RKO (cell line): ENCODE measurements at regions not wholly inside any gene's neighbourhood (a gene's known extent, or its start where the extent isn't known, plus 50 kb on each side); places are given as distances from the start of the nearest gene placed in this dataset.

Source experiments
- DNase-seq: peaks from one replicate; pipeline ENCODE4 v3.0.0-alpha.2; 2016; ENCODE audit warnings: low spot score

DNA sequence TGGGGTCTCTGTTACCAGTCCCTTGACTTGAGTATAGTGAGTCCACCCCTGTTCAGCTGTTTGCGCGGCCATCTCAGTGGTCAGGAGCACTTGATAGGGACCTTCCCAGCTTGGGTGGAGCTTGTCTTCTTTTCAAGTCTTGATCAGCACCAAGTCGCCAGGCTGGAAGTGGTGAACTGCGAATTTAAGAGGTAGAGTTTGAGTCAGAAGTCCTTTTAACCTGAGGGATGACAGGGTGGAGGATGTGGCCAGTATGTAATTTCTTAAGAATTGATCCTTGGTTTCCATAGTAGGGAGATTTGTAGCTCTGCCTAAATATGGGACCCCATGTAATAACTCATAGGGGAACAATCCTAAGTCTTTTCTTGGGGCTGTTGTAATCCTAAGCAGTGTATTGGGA lies 86.3 kb upstream of the XCR1 start:
- DNase-seq: no peak

DNA sequence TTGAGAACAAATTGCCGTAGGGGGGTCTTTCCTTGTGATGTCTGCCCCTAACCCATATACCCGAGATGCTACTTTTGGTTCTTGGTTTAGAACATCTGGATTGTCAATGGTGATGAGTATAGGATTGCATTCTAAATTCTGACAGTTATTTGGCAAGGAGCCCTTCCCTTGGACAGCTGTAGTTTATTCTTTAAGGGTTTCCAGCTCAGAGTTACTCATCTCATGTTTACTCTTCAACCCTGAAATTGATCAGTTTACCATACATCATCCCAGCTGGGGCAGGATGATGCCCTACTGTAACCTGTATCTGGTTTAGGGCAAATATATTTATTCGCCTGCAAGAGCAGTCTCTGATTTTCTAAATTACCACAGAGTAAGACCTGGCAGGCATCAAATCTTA lies 85.7 kb upstream of the XCR1 start:
- DNase-seq: no peak

DNA sequence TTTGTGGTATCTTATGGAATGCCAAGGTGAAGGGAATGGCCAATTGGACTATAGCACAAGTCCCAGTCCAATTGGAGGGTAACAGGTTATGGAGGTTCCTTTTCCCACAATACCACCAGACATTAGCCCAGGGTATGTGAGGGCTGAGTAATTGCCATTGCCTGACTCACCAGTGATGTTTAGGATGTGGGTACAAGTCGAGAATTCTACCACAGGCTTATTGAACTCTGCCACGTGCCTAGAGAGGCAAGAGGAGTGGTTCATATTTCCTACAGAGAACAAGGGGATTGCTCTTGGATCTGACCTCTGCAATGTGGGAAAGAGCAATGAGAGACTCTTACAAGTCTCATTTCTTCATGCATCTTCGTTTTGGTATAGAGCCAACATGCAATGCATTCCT lies 85.0 kb upstream of the XCR1 start:
- DNase-seq: no peak

DNA sequence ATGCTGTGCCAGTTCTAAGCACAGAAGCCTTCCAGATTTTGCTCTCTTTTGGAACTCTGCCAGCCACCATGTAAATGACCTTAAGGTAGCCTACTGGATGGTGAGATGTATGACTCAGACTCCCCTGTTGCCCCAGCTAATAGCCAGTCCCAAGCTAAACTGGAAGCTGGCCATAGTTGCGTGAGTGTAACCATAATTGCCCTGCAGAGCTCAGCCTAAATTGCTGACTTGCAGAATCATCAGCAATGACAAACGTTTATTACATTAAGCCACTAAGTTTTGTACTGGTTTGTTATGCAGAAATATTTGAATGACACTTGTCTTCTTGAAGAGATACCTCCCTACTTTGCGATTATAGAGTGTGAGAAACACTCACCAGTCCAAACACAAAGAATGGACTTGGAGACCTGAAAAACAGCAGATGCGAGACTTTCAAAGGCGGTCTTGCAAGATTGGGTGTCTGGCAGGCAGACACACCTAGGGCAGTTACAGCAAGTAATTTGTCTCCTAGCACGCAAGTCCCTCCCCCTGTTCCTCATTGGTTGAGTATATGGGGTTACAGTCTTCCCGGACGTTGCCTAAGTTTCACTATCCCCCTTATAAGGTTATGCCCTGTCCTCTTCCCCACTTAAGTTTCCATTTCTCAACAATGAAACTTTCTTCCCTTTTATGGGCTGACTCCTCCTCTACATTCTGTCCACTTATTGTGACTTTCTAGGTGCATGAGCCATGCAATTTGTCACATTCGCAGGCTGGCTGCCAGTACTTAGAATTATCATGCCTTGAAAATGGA lies 83.6 kb upstream of the XCR1 start:
- DNase-seq: peak; percentile 58

DNA sequence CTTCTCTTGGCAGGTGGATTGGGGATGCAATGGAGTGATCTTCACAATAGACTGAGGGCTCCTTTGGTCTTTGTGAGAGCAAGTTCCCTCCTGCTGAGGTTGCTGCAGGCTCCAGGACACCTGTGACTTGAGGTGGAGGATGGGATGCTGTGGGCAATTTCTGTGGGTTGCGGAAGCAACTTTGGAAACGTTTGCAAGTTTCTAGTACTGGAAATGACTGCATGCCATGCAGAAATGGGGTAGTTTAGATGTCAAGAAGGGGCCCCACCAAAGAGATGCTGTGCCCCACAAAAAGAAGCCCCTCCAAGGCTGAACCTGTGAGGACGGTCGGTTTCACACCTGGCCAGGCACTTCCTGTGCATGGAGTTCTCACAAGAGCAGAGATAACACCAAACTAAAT lies 80.4 kb upstream of the XCR1 start:
- DNase-seq: no peak

DNA sequence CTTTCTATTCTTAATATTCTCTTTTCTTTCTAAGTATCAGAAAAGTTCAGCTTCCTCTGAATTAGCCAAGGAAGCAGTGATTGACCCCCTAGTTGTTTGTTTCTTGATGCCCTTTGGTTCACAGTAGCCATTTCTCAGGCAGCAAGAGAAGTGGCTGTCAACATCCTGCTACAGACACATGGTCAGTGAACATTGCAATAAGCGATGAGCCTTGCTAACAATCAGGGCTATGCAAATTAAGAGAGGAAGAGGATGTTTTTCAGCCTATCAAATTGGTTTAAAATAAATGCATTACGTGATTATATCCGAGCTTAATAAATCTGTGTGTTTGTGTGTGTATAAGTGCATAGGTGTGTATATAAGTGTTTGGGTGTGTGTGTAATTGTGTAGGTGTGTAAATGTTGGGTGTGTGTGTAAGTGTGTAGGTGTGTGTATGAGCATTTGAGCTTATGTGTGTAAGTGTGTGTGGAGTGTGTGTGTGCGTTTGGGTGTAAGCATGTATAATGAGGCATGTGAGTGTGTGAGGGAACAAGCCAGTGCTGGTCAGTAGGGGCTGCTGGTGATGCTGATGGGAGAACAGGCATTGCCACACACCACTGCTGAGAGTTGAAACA lies 78.1 kb upstream of the XCR1 start:
- no peak for DNase-seq

DNA sequence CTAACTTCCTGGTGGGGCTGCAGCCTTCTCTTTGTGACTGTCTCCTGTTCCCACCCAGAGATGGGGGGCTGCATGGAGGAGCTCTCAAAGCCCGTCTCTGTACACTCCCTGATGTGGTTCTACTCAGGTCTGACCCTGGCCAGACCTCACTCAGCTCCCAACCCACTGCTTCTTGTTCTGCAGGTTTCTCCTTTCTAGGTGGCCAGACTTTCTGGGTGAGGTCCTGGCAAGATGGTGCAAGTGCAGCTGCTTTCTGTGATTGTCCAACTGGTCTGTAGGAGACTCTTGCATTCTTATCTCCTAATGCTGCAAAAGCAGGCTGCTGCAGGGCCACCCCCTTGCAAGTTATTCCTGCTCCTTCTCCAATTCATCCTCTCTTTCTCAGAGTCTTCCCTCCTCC lies 77.4 kb upstream of the XCR1 start:
- no peak for DNase-seq

DNA sequence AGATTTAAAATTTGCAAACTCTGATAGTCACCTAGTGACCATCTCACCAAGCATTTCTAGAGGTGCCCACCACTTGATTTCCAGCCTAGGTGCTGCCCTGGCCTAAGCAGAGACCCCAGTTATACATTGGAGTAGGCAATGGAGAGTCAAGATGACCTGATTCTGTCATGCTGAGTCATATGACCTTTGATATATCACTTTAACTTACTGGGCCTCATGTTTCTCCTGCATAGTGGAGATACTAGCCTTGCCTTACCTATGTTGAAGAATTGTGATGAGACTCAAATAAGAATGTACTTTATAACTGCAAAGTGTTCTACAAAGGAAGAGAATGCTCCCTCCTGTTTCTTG lies 75.5 kb upstream of the XCR1 start:
- no peak for DNase-seq

DNA sequence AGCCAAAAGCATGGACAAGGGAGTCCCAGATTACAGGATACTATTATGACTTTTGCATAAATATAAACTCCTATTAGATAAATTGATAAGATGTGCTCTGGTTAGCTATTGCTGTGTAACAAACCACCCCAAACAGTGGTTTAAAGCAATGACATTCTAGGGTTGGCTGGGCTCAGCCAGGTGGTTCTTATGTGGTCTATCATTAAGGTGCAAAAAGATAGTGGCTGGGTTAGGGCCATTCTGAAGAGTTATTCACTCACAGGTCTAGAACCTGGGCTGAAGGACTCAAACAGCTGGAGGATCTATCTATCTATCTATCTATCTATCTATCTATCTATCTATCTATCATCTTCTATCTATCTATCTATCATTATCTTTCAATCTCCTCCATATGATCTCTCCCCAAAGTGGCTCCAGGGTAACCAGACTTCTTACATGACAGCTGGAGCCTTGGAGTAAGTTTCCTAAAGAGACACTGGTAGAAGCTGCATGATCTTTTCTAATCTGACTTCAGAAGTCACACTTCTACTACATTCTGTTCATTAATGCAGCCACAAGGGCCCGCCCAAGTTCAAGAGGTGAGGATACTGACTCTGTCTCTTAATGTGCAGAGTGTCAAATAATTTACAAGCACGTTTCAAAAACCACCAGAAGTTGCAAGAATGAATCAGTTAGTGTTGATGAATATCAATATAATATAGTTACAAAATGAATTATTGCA lies 74.9 kb upstream of the XCR1 start:
- DNase-seq: no peak

DNA sequence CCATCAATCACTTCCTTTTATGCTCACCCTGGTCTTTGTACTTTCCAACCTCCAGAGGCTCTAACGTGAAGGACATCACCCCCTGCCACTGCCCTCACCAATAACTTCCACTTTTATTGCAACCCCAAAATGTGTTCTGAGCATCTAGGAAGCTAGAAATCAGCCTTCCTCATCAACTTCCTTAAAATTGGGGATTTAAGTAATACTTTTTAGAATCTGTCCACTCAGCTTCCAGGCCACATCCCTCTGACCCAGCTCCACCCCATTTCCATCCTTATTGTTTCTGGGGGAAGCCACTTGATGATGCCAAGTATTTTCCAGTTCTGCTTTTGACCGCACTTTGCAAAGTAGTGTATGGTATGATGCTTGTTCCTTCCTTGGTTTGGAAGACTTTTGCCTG lies 73.5 kb upstream of the XCR1 start:
- no peak for DNase-seq

DNA sequence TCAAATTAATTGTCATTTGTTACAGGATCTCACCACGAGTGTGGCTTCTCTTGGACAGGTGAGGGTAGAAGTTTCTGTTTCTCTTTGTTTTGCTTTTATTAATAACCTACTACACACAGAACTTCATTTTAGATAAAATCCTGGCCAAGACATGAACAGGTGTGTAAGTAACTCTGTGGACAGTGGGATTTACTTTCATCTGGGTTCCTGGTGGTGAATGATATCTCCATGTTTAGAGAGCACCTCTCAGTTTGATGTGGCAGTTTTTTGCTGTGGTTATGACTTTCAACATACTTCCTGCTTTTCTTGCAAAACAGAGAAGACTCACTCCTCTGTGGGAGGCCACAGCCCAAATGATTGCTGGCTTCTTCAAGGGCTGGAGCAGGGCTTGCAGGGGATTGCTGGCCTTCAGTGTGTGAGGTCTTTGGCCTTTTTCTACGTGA lies 71.1 kb upstream of the XCR1 start:
- no peak for DNase-seq

DNA sequence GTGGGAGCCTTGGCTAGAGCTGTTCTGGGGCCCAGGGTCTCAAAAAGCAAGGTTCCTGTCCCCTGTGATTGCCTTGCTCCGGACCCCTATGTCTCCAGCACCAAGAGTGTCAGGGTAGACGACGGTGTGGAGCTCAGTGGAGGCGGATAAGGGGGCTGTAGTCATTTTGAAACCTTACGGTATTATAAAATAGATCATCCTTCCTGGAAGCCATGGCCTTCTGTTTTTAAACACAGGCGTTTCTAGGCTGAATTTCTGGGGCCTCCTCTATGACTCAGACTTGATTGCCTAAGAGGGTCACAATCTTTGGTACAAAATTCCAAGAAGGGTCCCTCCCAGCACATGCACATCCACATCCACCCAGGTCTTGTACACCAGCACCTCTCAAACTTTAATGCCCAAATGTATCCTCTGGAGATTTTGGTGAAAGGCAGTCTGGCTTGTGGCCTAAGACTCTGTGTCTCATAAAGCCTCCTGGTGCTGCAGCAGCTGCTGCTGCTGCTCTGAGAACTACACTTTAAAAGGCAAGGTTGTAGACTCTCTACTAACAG lies 70.5 kb upstream of the XCR1 start:
- no peak for DNase-seq

DNA sequence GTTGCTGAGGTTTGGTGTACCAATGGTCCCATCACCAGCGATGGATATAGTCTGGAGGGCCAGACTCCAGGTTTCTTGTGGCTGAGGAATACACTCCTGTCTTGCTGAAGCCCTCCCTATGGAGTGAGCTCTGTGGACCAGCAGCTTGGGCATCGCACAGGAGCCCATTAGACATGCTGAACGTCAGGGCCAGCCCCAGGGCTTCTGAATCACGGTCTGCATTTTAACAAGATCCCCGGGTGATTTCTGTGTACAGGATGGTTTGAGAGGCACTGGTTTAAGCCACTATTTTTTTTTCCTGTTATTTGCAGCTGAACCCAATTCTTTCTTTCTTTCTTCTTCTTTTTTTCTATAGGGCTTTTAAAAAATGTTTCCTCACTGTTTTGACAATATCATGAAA lies 69.5 kb upstream of the XCR1 start:
- no peak for DNase-seq

DNA sequence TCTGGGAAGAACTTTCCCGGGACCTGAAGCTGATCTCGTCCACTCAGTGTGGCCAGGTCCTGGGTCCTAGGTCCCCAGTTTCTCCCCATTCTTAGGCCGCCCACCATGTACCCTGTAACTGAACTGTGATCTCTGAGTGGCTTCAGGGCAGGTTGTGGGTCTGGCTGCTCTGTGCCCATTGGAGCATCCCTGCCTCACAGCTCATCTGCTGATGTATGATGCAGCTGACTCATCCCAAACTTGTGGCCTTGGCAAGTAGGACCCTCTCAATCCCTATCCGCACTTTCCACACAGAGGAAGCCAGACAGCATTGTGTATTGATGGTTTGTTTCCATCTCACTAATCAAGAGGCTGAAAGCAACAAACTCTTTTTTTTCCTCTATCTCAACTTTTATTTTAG lies 69.1 kb upstream of the XCR1 start:
- no peak for DNase-seq

DNA sequence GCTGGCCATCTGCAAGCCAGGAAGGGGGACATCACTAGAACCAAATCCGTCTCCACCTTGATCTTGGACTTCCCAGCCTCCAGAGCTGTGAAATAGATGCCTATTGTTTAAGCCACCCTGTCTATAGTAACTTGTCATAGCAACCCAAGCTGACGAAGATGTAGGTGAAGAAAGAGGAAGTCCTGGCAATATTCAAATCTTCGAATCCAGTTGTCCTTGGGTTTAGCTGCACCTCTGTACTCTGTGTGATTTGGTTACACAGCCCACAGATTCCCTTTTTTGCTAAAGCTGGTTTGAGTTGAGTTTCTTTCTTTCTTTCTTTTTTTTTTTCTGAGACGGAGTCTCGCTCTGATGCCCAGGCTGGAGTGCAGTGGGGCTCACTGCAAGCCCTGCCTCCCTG lies 68.0 kb upstream of the XCR1 start:
- no peak for DNase-seq

DNA sequence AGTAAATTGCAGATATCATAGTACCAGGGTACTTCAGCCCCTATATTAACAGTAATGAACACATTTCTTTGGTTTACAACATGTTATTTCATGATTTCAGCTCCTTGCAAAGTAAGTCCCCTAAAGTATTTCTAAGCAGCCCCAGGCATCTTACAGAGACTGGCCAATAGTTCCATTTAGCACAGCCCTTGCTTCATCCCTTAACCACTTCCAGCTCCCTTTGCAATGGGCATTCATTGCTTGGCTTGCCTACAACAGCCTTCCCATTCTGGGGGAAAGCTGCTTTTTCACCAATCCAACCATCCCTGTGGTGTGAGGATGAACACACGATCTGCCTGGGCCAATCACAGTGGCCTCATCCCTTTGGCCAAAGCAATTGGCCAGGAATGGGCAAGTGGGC lies 67.2 kb upstream of the XCR1 start:
- no peak for DNase-seq

DNA sequence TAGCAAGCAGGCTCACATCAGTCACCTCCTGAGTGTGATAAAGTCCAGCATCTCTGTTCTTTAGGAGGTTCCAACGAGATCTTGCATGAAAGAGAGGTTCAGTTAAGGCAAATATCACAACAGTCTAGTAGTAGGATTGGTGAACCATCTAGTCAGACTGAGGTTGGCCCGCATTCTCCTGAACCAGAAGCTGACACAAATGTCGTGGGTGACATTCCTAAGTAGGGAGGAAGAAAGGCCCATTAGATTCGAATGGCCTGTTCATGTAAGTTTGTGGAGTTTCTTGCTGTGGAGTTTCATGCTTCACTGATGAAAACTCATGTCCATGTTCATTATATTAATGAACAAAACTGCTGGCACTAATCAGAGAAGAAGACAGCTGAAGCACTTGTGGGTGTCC lies 66.7 kb upstream of the XCR1 start:
- no peak for DNase-seq

DNA sequence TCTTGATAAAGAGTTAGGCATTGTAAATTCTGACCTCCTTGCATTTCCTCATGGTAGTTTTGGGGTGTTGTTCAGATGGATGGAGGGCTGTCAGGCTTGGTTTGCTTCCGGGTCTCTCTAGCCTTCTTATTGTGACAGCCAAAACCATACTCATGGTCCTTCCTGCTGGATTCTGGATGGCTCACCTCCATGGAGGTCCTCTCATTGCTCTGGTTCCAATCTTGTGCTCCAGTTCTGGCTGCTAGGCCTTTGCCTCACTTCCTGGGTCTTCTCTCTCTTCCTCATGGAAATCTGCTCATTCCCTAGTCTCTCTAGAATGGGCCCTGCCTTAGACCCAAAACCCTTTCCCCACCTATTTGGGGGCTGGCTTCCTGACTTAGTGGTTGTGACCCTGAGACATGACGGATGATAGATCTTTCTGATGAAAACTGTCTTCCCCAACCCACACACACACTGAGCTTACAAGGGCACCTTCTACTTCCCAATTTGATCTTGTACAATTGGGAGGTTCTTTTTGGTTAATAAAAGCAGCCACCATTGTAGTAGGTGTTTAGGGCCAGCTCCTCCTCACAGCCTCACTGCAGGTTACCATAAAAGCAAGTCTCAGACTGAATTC lies 66.2 kb upstream of the XCR1 start:
- no peak for DNase-seq

DNA sequence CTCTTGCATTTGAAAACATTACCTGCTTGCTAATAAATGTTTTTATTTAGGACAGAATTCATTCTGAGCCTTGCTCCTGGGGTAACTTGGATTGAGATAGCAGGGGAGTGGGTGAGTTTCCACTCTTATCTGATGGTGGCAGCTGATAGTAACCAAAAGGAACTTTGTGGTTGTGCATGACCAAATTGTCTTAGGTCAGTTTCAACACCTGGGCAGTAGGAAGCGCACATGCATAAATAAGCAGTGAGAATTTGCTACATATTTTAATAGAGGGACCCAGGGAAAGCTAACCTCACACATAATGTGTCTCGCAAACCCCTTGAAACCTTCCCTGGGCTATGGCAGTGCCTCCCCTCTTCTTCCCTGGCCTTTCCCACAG lies 65.4 kb upstream of the XCR1 start:
- DNase-seq: no peak

DNA sequence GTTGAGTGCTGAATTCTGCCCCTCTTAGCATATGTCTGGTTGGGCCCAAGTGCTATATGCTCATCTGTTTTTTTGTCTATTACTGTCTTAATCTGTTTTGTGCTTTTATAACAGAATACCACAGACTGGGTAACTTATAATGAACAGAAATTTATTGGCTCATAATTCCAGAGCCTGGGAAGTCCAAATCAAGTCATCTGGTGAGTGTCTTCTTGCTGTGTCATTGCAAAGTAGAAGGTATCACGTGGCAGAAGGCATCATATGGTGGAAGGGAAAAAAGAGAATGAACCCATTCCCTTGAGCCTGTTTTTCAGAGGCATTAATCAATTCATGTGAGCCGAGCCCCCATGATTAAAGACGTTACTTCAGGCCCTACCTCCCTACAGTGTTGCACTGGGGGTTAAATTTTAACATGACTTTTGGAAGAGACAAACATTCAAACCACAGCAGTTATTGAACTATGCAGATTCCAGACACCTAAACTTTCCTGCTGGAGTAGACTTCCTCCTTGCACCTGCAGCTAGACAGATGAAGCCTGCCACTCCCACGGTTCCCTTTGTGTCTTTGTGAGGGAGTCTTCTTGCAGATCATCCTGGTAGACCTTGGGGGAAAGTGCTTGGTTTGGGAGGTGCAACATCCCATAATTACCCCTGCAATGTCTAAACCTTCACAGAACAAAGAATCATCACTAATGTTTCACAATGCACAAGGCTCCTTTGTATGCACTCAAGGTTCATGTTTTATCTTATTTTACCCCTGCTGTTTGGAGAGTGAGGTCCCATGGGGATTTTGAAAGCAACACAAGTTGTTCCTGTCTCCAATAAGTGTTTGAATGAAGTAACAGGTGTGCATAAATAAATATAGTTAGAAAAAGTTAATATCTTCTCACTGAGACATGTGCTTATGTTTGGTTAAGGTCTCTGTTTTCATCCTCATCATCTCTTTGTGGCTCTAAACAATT lies 64.7 kb upstream of the XCR1 start:
- no peak for DNase-seq

DNA sequence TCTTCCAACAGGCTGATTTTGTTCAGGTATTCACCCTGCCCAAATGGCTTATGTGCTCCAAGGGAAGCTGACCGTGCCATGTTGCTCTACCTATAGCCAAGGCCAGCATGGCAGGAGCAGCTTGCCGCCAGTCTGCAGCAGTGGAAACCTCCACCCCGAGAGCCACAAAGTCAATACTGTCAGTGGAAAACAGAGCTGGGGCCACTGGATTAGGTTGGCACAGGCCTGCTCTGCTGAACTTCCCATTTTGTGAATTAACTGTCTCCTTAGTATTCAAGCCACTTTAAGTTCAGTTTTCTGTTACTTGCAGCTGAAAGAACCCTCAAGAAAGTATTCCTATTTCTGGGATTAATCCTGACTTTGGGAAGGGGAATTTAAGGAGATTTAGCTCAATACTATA lies 63.8 kb upstream of the XCR1 start:
- no peak for DNase-seq

DNA sequence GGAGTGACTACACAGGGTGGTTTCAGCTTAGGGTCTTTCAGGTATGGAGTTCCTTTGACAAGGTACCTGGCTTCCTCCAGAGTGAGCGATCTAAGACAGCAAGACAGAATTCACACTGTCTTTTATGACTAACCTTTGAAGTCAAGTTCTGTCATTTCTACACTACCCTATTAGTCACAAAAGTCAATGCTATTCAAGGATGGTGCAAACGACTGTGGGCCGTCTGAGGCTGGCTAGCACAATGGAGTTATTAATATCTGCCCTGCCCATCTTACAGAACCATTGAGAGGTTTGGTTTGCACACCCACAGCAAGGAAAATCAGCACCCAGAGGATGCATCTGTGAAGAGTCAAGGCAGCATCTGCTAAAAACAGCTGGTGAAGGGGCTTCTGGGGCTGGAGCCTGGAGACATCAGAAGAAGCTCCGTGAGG lies 62.9 kb upstream of the XCR1 start:
- no peak for DNase-seq
